KBM-7 (cell line): ENCODE measurements at regions not wholly inside any gene's neighbourhood (a gene's known extent, or its start where the extent isn't known, plus 50 kb on each side); places are given as distances from the start of the nearest gene placed in this dataset.
"Not testable (repeated sequence)": the region's sequence is repeated elsewhere in the genome, so short reads cannot be mapped to it uniquely, and the experiment has no call there.

ENCODE experiments used
- DNase-seq: peaks from one replicate; pipeline ENCODE4 v3.0.0-alpha.2; 2015
- in situ Hi-C: fragments of 300-500 bp; cut with MboI; formaldehyde crosslinking; loops from 2 replicates; pipeline ENCODE4 v1.14.3; 2020; ENCODE audit warnings: low sequenced_read_pairs, low pct_unique_long_range_greater_than_20kb, mixed read lengths

DNA sequence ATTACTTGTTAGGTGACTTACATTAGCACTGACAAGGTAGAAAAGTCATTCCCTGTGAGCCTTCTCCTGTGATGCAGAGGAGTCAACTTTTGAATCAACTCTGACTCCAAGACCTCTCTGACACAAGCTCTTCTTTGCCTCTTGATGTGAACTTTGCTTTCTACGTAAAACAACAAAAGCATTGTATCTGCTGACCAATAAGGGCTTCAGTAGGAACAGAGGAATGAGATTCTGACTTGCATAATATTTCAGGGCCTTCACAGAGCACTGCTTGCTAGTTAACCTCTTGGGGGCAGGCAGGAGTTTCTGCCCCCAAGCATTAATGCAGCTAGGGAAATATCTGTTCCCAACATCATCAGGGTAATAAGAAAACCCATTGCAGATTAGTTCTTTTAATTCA lies 791.5 kb downstream of the BCL11A start:
- in situ Hi-C loops, result no loop called here
- no peak for DNase-seq

DNA sequence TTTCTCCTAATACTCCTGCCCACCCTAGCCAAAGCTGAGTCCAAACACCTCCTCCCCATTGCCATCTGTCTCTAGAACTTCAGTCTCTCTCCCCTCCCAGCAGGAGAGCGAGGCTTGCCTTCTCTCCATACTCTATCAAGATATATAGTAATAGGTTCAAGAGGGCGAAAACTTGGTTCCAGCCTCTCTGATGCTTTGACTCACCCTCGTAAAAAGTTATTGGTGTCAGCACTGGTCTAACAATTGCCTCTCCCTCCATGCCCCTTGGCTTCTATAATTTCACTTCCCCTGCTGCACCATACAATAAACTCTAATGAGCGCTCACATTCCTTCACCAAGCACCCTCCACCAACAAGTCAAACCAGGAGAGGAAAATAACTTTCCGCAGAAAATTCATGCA lies 797.3 kb downstream of the BCL11A start:
- DNase-seq, result no peak
- in situ Hi-C loops, result no loop called here

DNA sequence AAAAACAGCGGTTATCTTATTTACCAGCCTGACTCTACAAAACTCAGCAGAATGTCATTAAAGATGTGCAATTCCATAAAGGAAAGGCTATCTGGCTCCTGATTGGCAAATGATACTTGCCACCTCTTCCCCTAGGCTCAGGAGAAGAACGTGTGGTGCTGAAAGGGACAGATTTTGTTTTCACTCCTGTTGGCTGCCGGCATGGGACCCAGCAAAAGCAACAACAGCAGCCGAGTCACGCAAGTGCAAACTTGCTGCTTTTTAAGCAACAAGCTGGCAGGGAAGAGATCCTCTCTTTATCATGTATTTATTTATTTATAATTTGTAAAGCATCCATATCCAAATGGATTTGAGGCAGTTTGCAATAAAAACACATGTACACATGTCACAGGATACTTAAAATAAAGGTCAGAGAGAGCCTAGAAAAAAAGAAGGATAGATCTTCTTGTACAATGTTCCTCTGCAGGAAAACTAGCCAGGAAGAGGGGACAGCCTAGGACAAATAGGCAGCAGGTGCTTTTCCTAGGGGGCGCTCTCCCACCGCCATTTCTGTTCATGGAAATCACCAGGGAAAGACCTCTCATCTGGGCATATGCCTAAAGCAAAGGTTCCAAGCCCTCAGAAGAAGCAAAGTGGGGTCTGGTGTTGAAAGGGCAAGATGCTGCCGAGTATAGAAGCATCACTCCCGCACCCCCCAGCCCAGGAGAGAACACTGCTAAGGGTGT lies 799.3 kb downstream of the BCL11A start:
- no peak for DNase-seq
- in situ Hi-C loops, result no loop called here

DNA sequence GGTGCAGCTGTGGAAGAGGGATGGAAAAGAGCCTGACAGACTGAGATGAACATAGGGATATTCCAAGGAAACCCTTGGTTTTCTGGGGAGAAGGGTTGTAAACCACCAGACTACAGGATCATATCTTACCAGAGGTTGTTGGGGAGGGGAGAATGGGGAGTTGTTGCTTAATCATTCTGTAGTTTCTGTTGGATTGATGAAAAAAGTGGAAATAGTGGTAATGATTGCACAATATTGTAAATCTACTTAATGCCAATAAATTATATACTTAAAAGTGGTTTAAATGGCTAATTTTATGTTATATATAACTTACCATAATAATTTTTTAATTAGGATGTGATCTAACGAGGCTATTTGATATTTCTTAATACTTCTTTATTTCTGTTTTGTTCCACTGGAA lies 800.9 kb downstream of the BCL11A start:
- DNase-seq, result no peak
- in situ Hi-C loops, result no loop called here

DNA sequence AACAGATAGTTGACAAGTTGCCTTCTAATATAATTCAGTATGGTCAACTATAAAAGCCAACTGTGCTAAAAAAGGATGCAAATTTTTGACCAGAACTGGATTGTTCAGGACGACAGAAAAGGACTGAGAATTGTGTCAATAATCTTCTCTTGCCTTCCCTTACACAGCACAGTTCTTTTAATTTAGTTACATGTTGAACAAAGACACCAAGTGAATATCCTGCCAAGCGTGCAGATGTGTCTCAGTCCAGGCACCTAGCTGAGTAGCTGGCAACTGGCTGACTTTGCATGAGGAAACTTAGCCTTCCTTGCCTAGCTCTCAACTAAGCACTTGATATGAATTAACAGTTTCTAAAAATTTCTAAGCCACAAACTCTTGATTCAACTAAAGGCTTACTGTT lies 801.4 kb downstream of the BCL11A start:
- in situ Hi-C loops, result no loop called here
- DNase-seq, result no peak

DNA sequence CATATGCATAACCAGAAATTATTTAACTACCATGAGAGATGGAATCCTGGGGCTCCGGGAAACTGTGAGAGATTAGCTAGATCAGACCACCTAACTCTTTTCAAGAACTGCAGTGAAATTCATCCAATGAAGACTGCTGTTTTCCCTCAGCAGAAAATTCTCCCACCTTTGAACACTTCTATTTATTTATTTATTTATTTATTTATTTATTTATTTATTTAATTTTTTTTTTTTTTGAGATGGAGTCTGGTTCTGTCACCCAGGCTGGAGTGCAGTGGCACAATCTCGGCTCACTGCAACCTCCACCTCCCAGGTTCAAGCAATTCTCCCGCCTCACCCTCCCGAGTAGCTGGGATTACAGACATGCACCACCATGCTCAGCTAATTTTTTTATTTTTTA lies 802.2 kb downstream of the BCL11A start:
- in situ Hi-C loops, DNase-seq: not testable (repeated sequence)

DNA sequence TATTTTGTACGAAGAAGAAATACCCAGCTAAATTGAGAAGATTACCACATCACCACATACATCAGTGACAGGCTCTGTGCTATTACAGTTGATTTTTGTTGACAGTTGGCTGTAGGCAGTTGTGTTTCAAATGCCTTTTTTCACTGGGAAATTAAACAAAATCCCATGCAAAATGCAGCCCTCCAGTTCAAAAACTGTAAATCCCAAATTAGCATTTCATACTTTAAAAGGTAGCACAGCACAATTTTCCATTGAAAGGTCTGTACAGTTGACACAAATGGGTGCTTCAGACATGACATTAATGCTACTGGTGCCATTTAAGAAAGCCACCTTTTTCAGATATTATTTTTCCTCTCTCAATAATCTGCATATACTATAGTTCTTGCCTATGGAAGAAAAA lies 807.2 kb downstream of the BCL11A start:
- in situ Hi-C loops, result no loop called here
- DNase-seq, result no peak

DNA sequence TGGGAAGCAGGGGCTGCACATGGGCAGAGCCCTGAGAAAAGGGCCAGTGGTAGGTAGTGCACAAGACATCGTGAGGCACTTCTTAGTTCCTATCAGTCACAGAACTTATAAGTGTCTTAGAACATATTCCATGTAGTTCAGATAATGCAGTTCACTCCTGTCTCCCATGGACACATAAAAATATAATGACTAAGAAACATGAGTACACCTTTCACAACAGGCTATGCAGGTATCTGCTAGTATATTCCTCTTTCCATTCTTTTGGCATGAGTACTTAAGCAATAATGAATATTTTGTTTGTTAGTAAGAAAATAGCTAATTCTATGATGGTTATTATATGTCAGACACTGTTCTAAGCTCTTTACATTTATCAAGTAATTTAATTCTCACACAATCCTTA lies 808.4 kb downstream of the BCL11A start:
- in situ Hi-C loops, result no loop called here
- no peak for DNase-seq

DNA sequence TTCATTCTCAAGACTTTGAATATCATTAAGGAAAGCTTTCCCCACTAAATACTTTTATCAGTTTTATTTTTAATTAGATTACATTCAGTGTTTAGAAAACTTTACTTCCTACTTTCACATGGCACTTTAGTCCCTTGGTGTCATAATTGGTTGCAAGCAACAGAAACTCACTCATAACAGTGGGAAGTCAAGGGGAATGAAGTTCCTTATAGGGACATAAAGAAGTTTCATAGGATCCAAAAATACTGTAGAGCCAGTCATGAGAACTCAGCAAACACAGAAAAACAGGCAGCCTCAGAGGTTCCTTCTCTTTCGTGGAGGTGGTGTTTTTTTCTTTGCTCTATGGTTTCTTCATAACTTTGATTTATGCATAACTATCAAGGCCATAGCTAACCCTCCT lies 809.0 kb downstream of the BCL11A start:
- in situ Hi-C loops, result no loop called here

DNA sequence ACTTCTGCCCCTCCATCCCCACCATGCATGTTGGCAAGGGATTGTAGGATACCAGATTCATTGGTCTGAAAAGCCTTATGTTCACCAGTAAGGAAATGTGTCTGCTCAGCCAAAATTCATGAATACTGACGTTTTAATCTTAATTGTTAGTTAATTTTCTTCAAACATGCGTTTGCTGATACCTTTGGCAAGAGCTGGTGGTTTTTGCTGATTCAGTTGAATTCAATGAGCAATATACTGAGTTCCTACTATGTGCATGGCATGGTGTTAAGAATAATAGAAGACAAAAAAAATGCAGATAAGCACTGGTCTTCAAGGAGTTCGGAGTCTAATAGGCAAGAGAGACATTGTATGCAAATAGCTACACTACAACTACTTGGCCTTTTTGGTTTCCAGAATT lies 811.6 kb downstream of the BCL11A start:
- in situ Hi-C loops, result no loop called here

More for the DNA sequence above, 809.0 kb downstream of the BCL11A start:
- DNase-seq, result no peak

DNA sequence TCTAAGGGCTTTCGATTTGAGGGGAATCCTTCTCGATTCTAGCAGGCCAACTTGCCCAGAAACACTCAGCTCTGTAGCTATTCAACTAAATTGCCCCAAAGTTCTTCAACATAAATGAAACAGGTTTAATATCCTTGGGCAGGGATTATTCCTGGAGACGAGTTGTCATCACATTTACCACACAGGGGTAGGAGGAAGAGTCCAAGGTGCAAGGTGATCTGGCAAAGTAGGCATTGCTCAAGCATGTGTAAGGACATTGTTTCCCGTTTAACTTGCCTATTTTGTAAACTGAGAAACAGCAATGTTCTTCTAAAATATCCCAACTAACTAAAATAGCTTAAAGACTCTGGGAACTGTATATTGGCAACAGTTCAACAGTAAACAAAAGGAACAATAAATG lies 814.3 kb downstream of the BCL11A start:
- in situ Hi-C loops, result no loop called here
- DNase-seq, result no peak

More for the DNA sequence above, 811.6 kb downstream of the BCL11A start:
- no peak for DNase-seq

DNA sequence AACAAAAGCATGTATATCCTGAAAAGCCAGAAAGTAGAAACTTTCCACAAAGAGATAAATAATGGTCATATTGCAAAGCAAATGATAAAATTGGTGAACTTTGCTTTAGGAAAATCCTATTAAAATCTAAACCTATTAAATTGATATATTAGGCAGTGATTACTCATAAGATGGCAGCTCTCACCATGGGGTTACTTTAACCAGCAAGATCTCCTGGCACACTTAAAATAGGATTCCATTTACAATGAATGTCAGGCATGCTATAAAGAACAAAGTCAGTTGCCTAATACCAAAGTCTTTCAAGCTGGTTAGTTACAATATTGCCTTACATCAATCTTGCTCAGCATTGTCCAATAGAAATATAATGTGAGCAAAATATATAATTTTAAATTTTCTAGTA lies 816.2 kb downstream of the BCL11A start:
- no peak for DNase-seq
- in situ Hi-C loops, result no loop called here

DNA sequence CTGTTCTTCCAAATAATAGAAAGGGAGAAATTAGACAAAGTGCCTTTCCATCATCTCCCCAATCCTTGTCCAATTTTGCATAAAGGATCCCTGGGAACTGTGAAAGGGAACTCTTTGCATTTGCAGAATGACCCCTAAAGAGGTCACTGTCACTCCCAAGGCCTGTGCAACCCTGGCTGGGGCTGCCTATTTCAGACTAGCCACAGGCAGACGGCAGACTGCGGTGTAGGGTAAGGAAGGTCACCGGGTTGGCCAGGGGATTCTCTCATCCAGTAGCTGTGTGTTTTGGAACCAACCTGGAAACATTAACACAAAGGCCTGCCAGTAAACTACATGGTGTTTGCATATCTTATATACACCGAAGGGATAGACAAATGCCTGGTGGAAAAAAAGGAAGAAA lies 818.7 kb downstream of the BCL11A start:
- in situ Hi-C loops, result no loop called here
- no peak for DNase-seq

DNA sequence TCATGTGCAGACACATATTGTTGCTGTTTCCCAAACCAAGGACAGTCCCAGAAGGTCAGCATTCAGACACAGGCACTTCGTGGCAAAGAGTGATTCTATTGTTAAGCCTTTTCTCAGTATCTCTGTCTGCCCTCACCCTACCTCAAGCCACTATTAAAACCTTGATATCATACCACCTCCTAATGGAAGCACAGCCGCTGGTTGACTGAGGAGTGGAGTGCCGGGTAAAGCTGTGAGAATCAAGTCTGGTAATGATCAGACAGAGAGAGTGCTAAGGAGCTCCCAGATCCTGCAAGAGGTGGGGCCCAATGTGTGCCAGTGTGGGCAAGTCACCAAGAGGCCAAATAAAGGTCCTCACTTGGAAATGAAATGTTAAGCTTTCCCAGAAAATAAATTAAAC lies 819.5 kb downstream of the BCL11A start:
- DNase-seq, result no peak
- in situ Hi-C loops, result no loop called here

DNA sequence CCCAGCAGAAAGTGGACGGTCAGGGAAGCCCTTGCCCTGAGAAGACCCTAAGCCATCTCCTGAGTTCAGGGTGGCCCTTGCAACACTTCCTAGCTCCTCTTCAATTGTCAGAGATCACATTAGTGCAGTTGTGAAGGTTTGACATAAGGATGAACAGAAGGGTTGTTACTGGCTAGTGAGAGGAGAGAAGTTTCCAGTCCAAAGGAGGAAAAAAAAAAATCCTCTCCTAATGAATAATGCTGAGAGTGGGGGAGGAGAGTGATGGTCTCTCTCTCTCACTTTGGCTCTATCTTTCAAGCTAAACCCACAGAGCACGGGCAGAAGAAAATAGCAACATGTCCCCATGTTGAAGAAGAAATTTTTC lies 819.9 kb downstream of the BCL11A start:
- in situ Hi-C loops, result no loop called here
- DNase-seq, result no peak

DNA sequence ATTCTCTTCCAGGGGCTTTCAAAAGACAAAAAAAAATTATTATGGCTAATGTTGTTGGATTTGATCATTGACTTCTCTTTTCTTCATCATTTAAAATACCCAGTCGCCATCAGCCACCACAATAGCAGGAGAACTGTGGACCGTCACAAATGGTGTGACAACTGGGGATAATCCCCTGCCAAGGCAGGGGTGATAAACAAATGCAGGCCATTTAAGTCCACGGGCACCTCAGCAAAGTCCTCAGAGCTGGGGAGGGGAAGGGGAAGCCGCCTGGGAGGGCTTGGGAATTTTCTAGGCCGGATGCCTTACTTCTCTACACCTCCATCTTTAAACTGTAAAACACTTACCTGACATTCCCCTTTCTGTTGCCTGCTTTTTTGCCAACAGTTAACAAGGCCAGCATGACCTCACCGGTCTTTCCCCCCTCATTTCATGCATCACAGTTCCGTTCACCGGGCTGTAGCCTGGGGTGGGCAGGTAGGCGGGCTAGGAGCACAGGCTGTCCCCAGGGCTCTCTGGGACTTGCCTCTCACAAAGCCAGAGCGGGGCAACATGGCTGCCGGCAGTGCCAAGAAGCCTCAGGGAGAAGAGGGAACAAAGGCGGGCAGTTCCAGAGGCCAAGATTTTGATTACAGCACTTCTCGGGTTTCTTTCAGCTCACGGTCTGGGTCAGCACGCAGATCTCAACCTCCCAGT lies 820.4 kb downstream of the BCL11A start:
- no peak for DNase-seq
- in situ Hi-C loops, result no loop called here

DNA sequence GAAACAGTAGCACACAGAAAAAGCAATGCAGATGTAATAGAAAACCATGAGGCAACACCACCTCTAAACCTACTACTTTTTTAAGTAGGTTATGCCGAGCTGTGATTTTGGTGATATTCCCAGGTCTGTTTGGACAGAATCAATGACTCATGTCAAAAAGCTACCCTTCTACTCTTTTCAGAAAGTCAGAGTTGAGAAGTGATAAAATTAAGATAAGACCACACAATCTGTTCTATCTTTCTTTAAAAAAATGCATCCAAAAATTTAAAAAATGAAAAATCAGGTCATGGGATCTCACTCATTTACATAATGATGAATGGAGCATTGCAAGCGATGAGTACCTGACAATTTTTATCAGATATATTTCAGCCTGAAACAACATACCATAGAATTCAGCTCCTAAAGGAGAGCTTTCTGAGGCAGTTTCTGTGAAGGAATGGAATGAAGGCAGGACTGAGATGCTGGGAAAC lies 826.3 kb downstream of the BCL11A start:
- no peak for DNase-seq
- in situ Hi-C loops, result no loop called here

DNA sequence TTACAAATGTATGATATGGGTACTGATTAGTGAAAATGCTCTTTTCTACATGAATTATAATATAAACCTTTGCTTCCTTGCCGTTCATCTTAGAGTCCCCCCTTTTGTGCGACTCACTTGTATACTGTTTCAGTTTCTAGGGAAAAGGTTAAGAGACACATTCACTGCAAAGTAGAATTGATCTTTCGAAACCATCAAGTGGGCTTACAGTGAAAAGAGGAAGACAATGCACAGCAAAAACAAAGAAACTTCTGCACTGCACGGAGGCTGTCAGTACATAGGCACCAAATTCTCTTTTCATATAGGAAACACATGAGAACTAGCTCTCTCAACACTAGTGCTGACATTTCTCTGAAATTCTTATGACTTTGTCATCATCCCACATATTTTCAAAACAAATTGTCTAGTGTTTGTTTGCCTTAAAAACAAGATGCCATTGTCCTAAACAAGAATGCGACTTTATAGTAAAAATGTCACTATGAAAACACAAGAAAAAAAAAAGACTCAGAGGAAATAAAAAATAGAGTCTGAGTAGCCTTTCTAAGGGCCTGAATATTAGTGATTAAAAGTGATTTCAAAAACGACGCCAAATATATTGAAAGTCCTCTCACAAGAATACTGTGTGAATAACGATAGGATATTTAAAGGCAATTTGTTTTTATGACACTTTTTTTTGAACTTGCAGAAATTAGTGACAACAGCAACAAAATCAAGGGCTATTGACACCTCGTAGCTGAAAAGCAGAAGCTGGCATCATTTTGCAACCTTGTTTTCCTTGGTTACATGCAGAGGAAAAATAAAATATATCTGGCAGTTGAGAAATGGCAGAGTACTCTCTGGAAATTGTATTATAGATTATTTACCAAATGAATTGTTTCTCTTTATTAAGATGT lies 827.0 kb downstream of the BCL11A start:
- peak; percentile 37 for DNase-seq
- in situ Hi-C loops, result no loop called here

DNA sequence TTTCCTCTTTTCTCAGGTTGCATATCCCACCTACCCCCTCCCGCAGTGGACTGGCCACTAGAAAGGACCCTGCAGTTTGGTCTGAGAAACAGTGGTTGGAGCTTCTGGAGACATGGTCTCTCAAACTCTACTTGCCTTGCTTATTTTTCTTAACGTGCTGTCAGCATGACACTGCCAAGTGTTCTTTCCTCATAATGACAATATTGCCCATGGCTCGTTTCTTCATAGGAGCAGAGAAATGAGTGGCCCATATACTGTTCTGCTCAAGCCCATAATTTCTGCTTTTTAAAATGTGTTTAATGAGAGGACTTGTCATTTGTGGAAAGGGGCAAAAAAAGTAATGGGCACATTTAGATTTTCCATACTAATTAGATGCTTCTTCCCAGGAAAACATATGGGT lies 828.7 kb downstream of the BCL11A start:
- in situ Hi-C loops, result no loop called here

DNA sequence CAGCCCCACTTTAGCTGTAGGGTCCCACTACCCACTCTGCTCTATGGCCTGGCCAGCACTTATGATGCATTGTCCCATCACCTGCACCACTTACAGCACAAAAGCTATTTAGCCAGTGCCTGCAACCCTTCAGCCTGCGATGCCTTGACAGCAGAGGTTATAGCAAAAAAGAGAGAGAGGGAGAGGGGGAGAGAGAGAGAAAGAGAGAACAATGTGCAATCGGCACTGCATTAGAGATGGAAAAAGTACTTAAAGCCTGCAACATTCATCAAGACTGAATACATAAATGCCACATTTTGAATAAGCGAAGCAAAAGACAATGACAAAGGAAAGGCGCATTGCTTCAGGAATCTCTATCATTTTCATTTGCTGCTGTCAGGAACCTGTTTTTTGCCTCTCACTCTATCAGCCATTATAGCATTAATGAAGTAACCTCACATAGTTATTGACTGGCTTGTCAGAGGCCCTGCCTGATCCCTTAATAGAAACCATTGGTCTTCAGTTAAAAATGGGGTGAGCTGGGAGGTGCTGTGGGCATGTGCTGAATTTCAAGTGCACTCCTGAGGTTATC lies 833.1 kb downstream of the BCL11A start:
- in situ Hi-C loops, result no loop called here
- DNase-seq, result no peak

More for the DNA sequence above, 828.7 kb downstream of the BCL11A start:
- no peak for DNase-seq
